A549 (cell line): ENCODE measurements at regions not wholly inside any gene's neighbourhood (a gene's known extent, or its start where the extent isn't known, plus 50 kb on each side); places are given as distances from the start of the nearest gene placed in this dataset.

Experiments used
- ATAC-seq, 2 experiments: fragments of 200-7000 bp in 1 of 2; fragments of >200 bp in 1 of 2; cut with Nextera tagmentation in 1 of 2; cut with Tn5 transposase in 1 of 2; 3 replicates each; pipeline versions ENCODE4 v1.8.0 to v1.9.1; 2018 to 2020; ENCODE audit warnings: mild to moderate bottlenecking in 1 of 2, moderate library complexity in 1 of 2
- CTCF ChIA-PET: fragments of 300-600 bp; sonication (Branson Sonifier 250); formaldehyde crosslinking; extraction: SDS; loops from one replicate; lab custom pipeline; 2021; ENCODE audit warnings: antibody characterized with exemption, inconsistent platforms; lab: Yijun Ruan, JAX
- POLR2A ChIA-PET: fragments of 350-600 bp; formaldehyde crosslinking; extraction: SDS; loops from one replicate; lab custom pipeline; 2021; ENCODE audit warnings: antibody characterized with exemption, inconsistent platforms; lab: Yijun Ruan, JAX
- DNase-seq, 2 experiments: peaks; one replicate each; pipeline versions ENCODE4 v3.0.0 to v3.0.0-alpha.2; 2011 to 2016; ENCODE audit warnings: low read depth in 1 of 2, low spot score in 1 of 2
- FAIRE-seq: peaks from 2 replicates; lab custom pipeline; 2011; peaks lifted over from hg19 to GRCh38; lab: Jason Lieb, UNC
- H3K27ac ChIP-seq, 2 experiments: fragments of >200 bp; sonication (Bioruptor Twin); formaldehyde crosslinking; 3 replicates each; pipeline ENCODE4 v1.5.1; 2016 to 2017
- H3K4me1 ChIP-seq: fragments of >200 bp; sonication (Bioruptor Twin); formaldehyde crosslinking; 3 replicates; pipeline ENCODE4 v1.6.1; 2016
- H3K4me2 ChIP-seq: fragments of >200 bp; sonication (Bioruptor Twin); formaldehyde crosslinking; 3 replicates; pipeline ENCODE4 v1.6.1; 2016
- H3K4me3 ChIP-seq: fragments of >200 bp; sonication (Bioruptor Twin); formaldehyde crosslinking; 3 replicates; pipeline ENCODE4 v1.5.1; 2016
- H3K9me3 ChIP-seq: fragments of >200 bp; sonication (Bioruptor Twin); formaldehyde crosslinking; 3 replicates; pipeline ENCODE4 v1.6.1; 2016
- ATOH8 ChIP-seq: fragments of 250-450 bp; sonication (Bioruptor Pico); IDR thresholded peaks from 2 replicates; pipeline ENCODE4 v1.5.0; 2020; ENCODE audit warnings: low read depth, mild to moderate bottlenecking, moderate library complexity
- CEBPB ChIP-seq, 2 experiments: fragments of >200 bp in 1 of 2; sonication (Bioruptor Twin) in 1 of 2; formaldehyde crosslinking in 1 of 2; IDR thresholded peaks; 2 replicates each; pipeline ENCODE4 v1.6.1; 2012 to 2016
- CHD2 ChIP-seq: fragments of 150-350 bp; IDR thresholded peaks from 2 replicates; pipeline ENCODE4 v1.6.1; 2014; ENCODE audit warnings: low read length; ENCODE audit not compliant: partially characterized antibody
- CHD4 ChIP-seq: fragments of 200-600 bp; sonication (generic); IDR thresholded peaks from 2 replicates; pipeline ENCODE4 v1.6.1; 2016; ENCODE audit warnings: antibody characterized with exemption, mild to moderate bottlenecking, borderline replicate concordance
- CTCF ChIP-seq: fragments of >200 bp; sonication (Bioruptor Twin); formaldehyde crosslinking; IDR thresholded peaks from 3 replicates; pipeline ENCODE4 v1.5.1; 2016
- EHF ChIP-seq: fragments of 250-450 bp; sonication (Bioruptor Pico); IDR thresholded peaks from 2 replicates; pipeline ENCODE4 v1.5.0; 2020; ENCODE audit warnings: mild to moderate bottlenecking
- ELK1 ChIP-seq: fragments of 150-350 bp; IDR thresholded peaks from 2 replicates; pipeline ENCODE4 v1.6.1; 2014; ENCODE audit warnings: low read depth, mild to moderate bottlenecking, low read length
- EP300 ChIP-seq, 2 experiments: fragments of >200 bp; sonication (Bioruptor Twin); formaldehyde crosslinking; IDR thresholded peaks; 2 replicates in 1 of 2; 3 replicates in 1 of 2; pipeline ENCODE4 v1.6.1; 2016 to 2017
- FOSL2 ChIP-seq, 2 experiments: fragments of 450-650 bp in 1 of 2; fragments of >200 bp in 1 of 2; sonication (Bioruptor Twin) in 1 of 2; formaldehyde crosslinking; IDR thresholded peaks; 2 replicates each; pipeline versions ENCODE4 v1.5.0 to v1.6.1; 2016 to 2020; ENCODE audit warnings: mild to moderate bottlenecking in 1 of 2, moderate library complexity in 1 of 2
- HMGXB4 ChIP-seq: fragments of 250-450 bp; sonication (Bioruptor Pico); IDR thresholded peaks from 2 replicates; pipeline ENCODE4 v1.5.0; 2021; ENCODE audit warnings: mild to moderate bottlenecking, moderate library complexity, borderline replicate concordance
- HOXA7 ChIP-seq: fragments of 250-450 bp; sonication (Bioruptor Pico); IDR thresholded peaks from 2 replicates; pipeline ENCODE4 v1.5.0; 2020; ENCODE audit warnings: mild to moderate bottlenecking, moderate library complexity
- HOXB13 ChIP-seq: fragments of 250-450 bp; sonication (Bioruptor Pico); IDR thresholded peaks from 2 replicates; pipeline ENCODE4 v1.5.0; 2020; ENCODE audit warnings: low read depth, mild to moderate bottlenecking, moderate library complexity
- JUNB ChIP-seq: fragments of >200 bp; sonication (Bioruptor Twin); formaldehyde crosslinking; IDR thresholded peaks from 2 replicates; pipeline ENCODE4 v1.6.1; 2016
- MAX ChIP-seq: IDR thresholded peaks from 2 replicates; pipeline ENCODE4 v1.6.1; 2012
- MYC ChIP-seq: IDR thresholded peaks from 2 replicates; pipeline ENCODE4 v1.6.1; 2012; ENCODE audit warnings: mild to moderate bottlenecking, inconsistent platforms, low read length, improper control_type of control experiment, borderline replicate concordance
- NPAS2 ChIP-seq: fragments of 250-450 bp; sonication (Bioruptor Pico); IDR thresholded peaks from 2 replicates; pipeline ENCODE4 v1.8.0; 2022; ENCODE audit warnings: mild to moderate bottlenecking, moderate library complexity, borderline replicate concordance
- POLR2A ChIP-seq: IDR thresholded peaks from 2 replicates; pipeline ENCODE4 v1.6.1; 2012; ENCODE audit warnings: mild to moderate bottlenecking, low read length
- RAD21 ChIP-seq, 2 experiments: fragments of >200 bp in 1 of 2; sonication (Bioruptor Twin) in 1 of 2; formaldehyde crosslinking in 1 of 2; IDR thresholded peaks in 1 of 2; conservative IDR thresholded peaks in 1 of 2; 2 replicates in 1 of 2; 3 replicates in 1 of 2; pipeline ENCODE4 v1.6.1; 2012 to 2018; ENCODE audit warnings: inconsistent platforms in 1 of 2
- RARB ChIP-seq: fragments of 250-450 bp; sonication (Bioruptor Pico); IDR thresholded peaks from 2 replicates; pipeline ENCODE4 v1.8.0; 2021; ENCODE audit warnings: mild to moderate bottlenecking, moderate library complexity
- RCOR1 ChIP-seq: fragments of 150-350 bp; IDR thresholded peaks from 2 replicates; pipeline ENCODE4 v1.6.1; 2014; ENCODE audit warnings: antibody characterized with exemption, low read length, low read depth
- RNF2 ChIP-seq: fragments of 200-600 bp; sonication (generic); IDR thresholded peaks from 2 replicates; pipeline ENCODE4 v1.6.1; 2016; ENCODE audit warnings: low read depth, mild to moderate bottlenecking, antibody characterized with exemption, moderate library complexity, borderline replicate concordance
- SMC3 ChIP-seq: fragments of >200 bp; sonication (Bioruptor Twin); formaldehyde crosslinking; IDR thresholded peaks from 3 replicates; pipeline ENCODE4 v1.6.1; 2018; ENCODE audit warnings: inconsistent platforms
- SREBF2 ChIP-seq: fragments of 450-650 bp; IDR thresholded peaks from 2 replicates; pipeline ENCODE4 v1.6.1; 2014; ENCODE audit warnings: mild to moderate bottlenecking, moderate library complexity
- ZNF302 ChIP-seq: fragments of 250-450 bp; sonication (Bioruptor Pico); IDR thresholded peaks from 2 replicates; pipeline ENCODE4 v1.9.0; 2021; ENCODE audit warnings: inconsistent platforms, mild to moderate bottlenecking, moderate library complexity
- WGBS: methylation state at CpG from one replicate; pipeline ENCODE4 v1.1.6; 2017; ENCODE audit errors: missing lambda C conversion rate; 5-methylcytosine and 5-hydroxymethylcytosine counted together

- no peak overlapping the region for H3K4me3 ChIP-seq
- FAIRE-seq (no peak), DNase-seq (no peak), ATAC-seq (no peak)
- H3K27ac ChIP-seq: no peak overlapping the region
- no peak overlapping the region for H3K4me2 ChIP-seq
- H3K4me1 ChIP-seq: no peaks in the 10 kb centered on the region
- H3K9me3 ChIP-seq: no peaks in the 10 kb centered on the region
- TF ChIP-seq POLR2A: no peak
- no peak for TF ChIP-seq NPAS2
- TF ChIP-seq HOXA7: no peak
- no peak for TF ChIP-seq RCOR1
- no peak for TF ChIP-seq HMGXB4 (CRISPR knock-in tag)
- no peak for TF ChIP-seq CHD4
- TF ChIP-seq EHF: no peak
- TF ChIP-seq CEBPB (IDR thresholded peaks at IDR 0.05): no peak
- no peak for TF ChIP-seq MAX
- TF ChIP-seq ATOH8: no peak
- TF ChIP-seq SMC3: no peak
- no peak for TF ChIP-seq CHD2
- TF ChIP-seq EP300 (IDR thresholded peaks at IDR 0.05): no peak
- ChIA-PET POLR2A (no interaction called here), CTCF (no interaction called here)
Observed at GRCh38 chr1:157438613-157439012, 113.7 kb downstream of the FCRL5 start.

GRCh38 chr1:157438146-157438545 is 114.2 kb downstream of the FCRL5 start:
- Histone ChIP-seq H3K4me3 (no peak overlapping the region), H3K9me3 (no peaks in the 10 kb centered on the region), H3K4me2 (no peak overlapping the region), H3K27ac (no peak overlapping the region), H3K4me1 (no peaks in the 10 kb centered on the region)
- no peak for DNase-seq
- no peak for ATAC-seq
- TF ChIP-seq FOSL2 (IDR thresholded peaks at IDR 0.05) (no peak), FOSL2 (CRISPR knock-in tag; IDR thresholded peaks at IDR 0.05) (no peak), ATOH8 (no peak), ZNF302 (CRISPR knock-in tag) (no peak), CTCF (no peak), ELK1 (no peak), SMC3 (no peak), SREBF2 (no peak), HOXB13 (no peak), JUNB (no peak), RARB (CRISPR knock-in tag) (no peak), RCOR1 (no peak), RNF2 (no peak), MAX (no peak), RAD21 (conservative IDR thresholded peaks at IDR 0.05 in 1 of 2, IDR thresholded peaks at IDR 0.05 in 1 of 2) (no peak), MYC (no peak), HOXA7 (no peak)
- FAIRE-seq: no peak
- 0% methylated on average over 1 of the region's 1 CpG for WGBS
- ChIA-PET CTCF (no interaction called here), POLR2A (no interaction called here)
